Prostate gland (tissue), 2 donors: ENCODE measurements at regions not wholly inside any gene's neighbourhood (a gene's known extent, or its start where the extent isn't known, plus 50 kb on each side); places are given as distances from the start of the nearest gene placed in this dataset.

Source experiments
- CTCF ChIP-seq, 4 experiments: fragments of 200-600 bp in 2 of 4; fragments of 450-650 bp in 2 of 4; sonication (generic) in 2 of 4; IDR thresholded peaks; 1 replicate in 3 of 4; 2 replicates in 1 of 4; pipeline ENCODE4 v1.5.1; 2016 to 2019; ENCODE audit warnings: antibody characterized with exemption in 4 of 4, mild to moderate bottlenecking in 2 of 4, moderate library complexity in 2 of 4
- POLR2AphosphoS5 ChIP-seq: sonication (generic); formaldehyde crosslinking; IDR thresholded peaks from one replicate; pipeline ENCODE4 v1.6.1; 2017; ENCODE audit warnings: antibody characterized with exemption

- TF ChIP-seq CTCF (IDR thresholded peaks at IDR 0.05) (no peak), POLR2AphosphoS5 (no peak)
Measured at GRCh38 chr18:72673242-72673641, 129.1 kb upstream of the CBLN2 start.
